GM10266 (cell line): ENCODE measurements at regions not wholly inside any gene's neighbourhood (a gene's known extent, or its start where the extent isn't known, plus 50 kb on each side); places are given as distances from the start of the nearest gene placed in this dataset.
"Not testable (repeated sequence)": the region's sequence is repeated elsewhere in the genome, so short reads cannot be mapped to it uniquely, and the experiment has no call there.

Experiments used
- DNase-seq: peaks from one replicate; pipeline ENCODE4 v3.0.0; 2012; ENCODE audit errors: extremely low spot score
- CTCF ChIP-seq: IDR thresholded peaks from 2 replicates; pipeline ENCODE4 v1.5.1; 2012; ENCODE audit warnings: mild to moderate bottlenecking, low read depth; ENCODE audit not compliant: control insufficient read depth, insufficient read depth; ENCODE audit errors: missing control alignments

GRCh38 chr7:96921771-96922170 is 83.6 kb upstream of the DLX6 start:
- DNase-seq = no peak
- TF ChIP-seq CTCF = no peak

GRCh38 chr7:96923345-96923744 is 82.0 kb upstream of the DLX6 start:
- not testable (repeated sequence) for DNase-seq

GRCh38 chr7:96927131-96927530 is 78.2 kb upstream of the DLX6 start:
- no peak for TF ChIP-seq CTCF
- DNase-seq = no peak

GRCh38 chr7:96928965-96929364 is 76.4 kb upstream of the DLX6 start:
- TF ChIP-seq CTCF = no peak
- DNase-seq = no peak

- TF ChIP-seq CTCF = no peak
- DNase-seq = no peak
Measured at GRCh38 chr7:96931891-96932290, 73.5 kb upstream of the DLX6 start.

GRCh38 chr7:96933067-96933645 is 72.2 kb upstream of the DLX6 start:
- no peak for DNase-seq
- no peak for TF ChIP-seq CTCF

- no peak for TF ChIP-seq CTCF
- DNase-seq = no peak
Measured at GRCh38 chr7:96936621-96937020, 68.7 kb upstream of the DLX6 start.

GRCh38 chr7:96942112-96942511 is 63.2 kb upstream of the DLX6 start:
- no peak for TF ChIP-seq CTCF
- DNase-seq = no peak
